Globus pallidus (tissue), 1 donor: ENCODE measurements at regions not wholly inside any gene's neighbourhood (a gene's known extent, or its start where the extent isn't known, plus 50 kb on each side); places are given as distances from the start of the nearest gene placed in this dataset.

ENCODE experiments used
- DNase-seq: peaks from one replicate; pipeline ENCODE4 v3.0.0-alpha.2; 2015; ENCODE audit warnings: low spot score

DNA sequence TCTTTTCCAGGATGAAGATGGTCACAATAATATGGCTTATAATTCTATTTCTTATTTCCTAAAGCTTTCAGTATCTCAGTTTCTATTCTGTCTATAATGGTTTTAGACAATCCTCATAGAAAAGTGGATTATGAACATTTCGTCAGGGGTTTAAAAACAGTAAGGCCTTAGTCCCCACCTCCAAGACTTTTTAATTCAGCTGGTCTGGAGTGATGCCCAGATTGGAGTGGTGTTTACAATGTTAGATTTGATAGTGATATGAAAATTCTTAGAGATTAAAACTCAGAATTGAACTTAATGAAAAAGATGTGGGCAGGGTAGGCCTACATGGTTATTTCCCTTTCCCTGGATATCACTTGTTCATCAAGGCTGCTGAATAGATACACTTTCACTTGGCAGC is 1238.3 kb downstream of the SORCS3 start:
- no peak for DNase-seq

DNA sequence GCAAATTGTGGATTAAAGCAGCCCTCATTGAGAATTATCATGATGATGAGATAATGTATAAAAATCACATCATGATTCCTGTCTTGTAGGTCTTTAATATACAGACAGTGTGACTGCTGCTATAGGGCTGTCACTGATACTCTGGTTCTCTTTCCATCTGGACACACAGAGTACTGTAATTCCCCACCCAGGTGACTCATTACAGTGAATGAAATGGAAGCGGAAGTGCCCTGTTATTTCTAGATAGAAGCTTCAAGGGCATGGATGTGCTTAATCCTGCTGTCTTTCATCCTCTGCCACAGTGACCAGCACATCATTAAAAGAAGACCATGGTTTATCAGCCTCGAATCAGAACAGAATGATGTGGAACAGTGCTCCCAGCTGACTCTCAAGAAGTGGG is 1234.0 kb downstream of the SORCS3 start:
- DNase-seq, result no peak

DNA sequence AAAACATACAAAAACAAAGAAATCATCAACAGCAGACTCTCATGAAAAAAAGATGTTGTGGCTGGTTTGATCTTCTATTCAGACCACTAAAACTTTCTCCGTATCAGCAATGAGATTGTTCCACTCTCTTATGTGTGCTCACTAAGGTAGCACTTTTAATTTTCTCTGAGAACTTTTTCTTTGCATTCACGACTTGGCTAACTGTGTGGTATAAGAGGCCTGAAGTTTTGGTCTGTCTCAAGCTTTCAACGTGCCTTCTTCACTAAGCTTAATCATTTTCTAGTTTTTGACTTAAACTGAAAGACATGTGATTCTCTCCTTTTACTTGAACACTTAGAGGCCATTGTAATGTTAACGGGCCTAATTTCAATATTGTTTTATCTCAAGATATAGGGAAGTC is 1231.6 kb downstream of the SORCS3 start:
- DNase-seq, result no peak

- no peak for DNase-seq
Observed at GRCh38 chr10:105868935-105869334, 1227.8 kb downstream of the SORCS3 start.

DNA sequence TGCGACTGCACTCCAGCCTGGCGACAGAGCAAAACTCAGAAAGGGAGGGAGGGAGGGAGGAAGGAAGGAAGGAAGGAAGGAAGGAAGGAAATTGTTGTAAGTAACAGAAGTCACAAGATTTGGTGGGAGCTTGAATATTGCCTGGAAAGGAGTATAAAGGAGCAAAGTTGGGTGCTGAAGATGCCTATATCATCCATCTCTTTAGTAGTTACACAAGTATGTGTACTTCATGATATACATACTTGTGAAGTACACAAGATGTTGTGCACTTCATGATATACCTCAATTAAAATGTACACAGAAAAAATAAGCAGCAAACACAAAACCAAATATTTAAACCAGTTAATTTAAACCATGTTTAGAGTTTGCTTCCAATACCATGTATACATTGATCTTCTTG is 1223.8 kb downstream of the SORCS3 start:
- DNase-seq, result no peak

DNA sequence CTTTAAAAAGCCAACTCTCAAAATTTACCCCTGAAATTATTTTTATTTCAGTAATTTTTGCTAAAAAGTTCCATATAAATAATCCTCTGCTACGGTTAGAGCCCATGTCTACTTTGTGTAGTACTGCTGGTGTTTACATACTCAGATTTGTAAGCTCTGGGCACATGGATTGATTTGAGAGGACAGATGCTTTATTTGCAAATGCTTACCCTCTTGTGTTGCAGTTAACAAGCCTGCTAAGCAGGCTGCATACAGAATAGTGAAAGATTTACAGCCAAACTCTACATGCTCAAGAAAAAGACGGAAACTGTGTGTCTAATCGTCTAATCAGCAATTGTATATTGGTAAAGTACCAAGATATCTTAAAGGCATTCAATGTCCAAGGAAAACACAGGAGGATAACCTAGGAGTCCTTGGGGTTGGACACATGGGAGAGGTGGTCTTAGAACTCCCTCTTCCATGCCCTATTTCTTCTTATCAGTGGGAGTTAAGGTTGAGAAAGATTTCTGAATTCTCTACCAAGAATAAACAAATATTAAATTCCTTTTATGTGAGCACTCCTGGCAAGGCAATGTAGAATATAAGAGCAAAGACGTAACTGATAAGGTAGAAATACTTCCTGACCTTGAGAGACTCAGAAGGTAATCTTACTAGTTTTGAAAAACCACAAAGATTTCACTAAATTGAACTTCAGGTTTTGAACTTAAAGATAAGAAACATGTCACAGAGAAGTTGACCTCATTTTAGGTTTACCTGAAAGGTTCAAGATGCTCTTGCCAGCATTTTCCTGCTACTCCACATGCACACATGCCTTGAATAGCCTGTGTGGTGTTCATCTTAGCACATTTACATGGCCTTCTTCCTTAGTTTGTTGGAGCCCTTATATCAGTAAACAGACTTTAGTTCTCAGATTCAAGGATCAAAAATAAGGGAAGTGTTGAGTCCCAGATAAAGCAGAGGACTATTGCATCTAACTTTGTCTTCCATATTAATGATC is 1216.5 kb downstream of the SORCS3 start:
- no peak for DNase-seq

DNA sequence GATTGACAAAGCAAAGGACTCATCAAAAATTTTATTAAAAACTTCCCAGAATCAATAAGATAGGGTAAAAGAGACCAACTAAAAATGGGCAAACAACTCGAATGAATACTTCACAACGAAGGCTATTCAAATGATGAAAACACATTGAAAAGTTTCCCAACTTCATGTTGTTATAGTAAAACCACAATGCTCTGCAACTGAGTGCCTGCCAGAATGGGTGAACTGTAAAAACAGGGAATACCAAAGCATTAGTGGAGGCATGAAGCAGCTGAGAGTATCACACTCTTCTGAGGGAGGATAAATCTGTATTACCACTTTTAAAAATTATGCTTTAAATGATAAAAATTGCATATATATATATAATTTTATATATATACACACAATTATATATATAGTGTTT is 1214.7 kb downstream of the SORCS3 start:
- no peak for DNase-seq

- DNase-seq, result peak; percentile 33
Observed at GRCh38 chr10:105844676-105845570, 1203.8 kb downstream of the SORCS3 start.

- DNase-seq, result peak; percentile 42
Observed at GRCh38 chr10:105844241-105844640, 1203.2 kb downstream of the SORCS3 start.

GRCh38 chr10:105843786-105844185 is 1202.7 kb downstream of the SORCS3 start:
- no peak for DNase-seq

DNA sequence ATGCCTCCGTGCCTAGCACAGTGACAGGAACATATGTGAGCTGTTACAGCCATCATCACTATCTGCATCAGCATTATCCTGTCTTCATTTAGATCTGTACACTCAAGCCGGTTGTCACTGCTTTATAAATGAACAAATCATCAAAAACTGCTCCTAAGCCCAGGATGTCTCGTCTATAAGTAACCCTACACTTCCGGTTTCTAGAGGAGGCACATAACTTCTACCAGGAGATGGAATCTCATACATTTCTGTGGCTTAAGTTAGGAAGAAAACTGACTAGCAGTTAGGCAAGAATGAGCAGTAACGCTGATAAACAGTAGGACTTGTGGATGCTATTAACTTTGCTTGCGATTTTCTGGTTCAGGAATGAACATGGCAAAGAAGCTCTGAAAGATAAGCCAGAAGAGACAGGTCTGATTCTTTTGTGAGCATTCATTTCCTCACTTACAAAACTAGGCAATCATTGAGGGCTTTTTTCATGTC is 1199.2 kb downstream of the SORCS3 start:
- DNase-seq, result no peak

- DNase-seq, result no peak
Observed at GRCh38 chr10:105838392-105838791, 1197.3 kb downstream of the SORCS3 start.

GRCh38 chr10:105837951-105838350 is 1196.9 kb downstream of the SORCS3 start:
- DNase-seq, result peak; percentile 20

GRCh38 chr10:105834261-105835059 is 1193.4 kb downstream of the SORCS3 start:
- no peak for DNase-seq

- DNase-seq, result no peak
Observed at GRCh38 chr10:105827133-105827532, 1186.0 kb downstream of the SORCS3 start.

DNA sequence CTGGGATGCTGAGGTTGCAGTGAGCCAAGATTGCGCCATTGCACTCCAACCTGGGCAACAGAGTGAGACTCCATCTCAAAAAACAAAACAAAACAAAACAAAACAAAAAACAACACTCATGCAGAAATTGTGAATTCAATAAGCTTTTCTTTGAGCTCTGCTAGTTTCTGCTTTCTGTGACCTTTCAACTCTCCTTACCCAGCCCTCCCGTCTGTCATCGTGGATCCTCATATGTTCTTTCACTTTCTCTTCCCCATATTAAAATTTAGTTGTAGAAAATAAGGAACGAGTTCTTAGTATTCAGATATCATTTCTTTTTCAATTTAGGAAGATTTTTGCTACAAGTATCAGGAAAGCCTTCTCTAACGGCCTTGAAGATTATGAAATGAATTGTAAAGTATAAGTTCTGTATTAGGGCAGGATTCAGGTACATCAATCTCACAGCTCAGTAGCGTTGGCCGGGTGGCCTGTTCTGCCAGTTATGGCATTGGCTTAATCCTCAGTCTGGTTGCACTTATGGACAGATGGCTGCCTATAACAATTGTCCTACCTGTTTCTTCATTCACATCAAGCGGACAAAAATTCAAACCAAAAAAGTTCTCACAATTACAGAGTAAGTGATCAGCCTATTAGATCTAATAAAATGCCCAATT is 1167.0 kb downstream of the SORCS3 start:
- no peak for DNase-seq

GRCh38 chr10:105803206-105803605 is 1162.1 kb downstream of the SORCS3 start:
- no peak for DNase-seq

- DNase-seq, result no peak
Observed at GRCh38 chr10:105800641-105801040, 1159.6 kb downstream of the SORCS3 start.

DNA sequence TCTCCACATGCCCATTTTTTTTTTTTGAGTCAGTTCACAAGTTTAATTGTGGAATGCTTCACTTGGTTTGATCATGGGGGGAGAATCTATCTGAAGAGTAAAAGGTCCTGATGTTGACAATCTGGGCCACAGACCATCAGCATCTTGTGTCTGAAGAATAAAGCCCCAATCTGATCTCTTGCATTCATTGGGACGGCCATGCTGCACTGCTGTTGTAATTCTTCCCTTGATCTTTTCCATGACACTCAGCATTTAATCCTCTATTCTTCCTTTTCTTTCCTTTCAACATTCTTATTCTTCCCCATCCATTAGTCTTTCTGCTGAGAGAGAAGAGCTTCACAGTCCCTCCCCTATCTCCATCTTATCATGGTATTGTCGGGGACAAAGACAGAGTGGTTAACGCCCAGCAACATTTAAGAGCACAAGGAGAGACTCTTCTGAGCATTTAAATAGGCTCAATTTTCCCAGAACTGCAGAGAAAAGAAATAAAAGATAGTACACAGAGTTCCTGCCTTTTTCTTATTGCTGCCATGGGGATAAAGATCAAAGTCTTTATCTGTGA is 1157.3 kb downstream of the SORCS3 start:
- no peak for DNase-seq

GRCh38 chr10:105797234-105797890 is 1156.3 kb downstream of the SORCS3 start:
- DNase-seq, result peak; percentile 17
